Renal pelvis (tissue), 1 donor: ENCODE measurements at regions not wholly inside any gene's neighbourhood (a gene's known extent, or its start where the extent isn't known, plus 50 kb on each side); places are given as distances from the start of the nearest gene placed in this dataset.
"Not testable (repeated sequence)": the region's sequence is repeated elsewhere in the genome, so short reads cannot be mapped to it uniquely, and the experiment has no call there.

Experiments used
- DNase-seq: peaks from one replicate; pipeline ENCODE4 v3.0.0-alpha.2; 2013

DNA sequence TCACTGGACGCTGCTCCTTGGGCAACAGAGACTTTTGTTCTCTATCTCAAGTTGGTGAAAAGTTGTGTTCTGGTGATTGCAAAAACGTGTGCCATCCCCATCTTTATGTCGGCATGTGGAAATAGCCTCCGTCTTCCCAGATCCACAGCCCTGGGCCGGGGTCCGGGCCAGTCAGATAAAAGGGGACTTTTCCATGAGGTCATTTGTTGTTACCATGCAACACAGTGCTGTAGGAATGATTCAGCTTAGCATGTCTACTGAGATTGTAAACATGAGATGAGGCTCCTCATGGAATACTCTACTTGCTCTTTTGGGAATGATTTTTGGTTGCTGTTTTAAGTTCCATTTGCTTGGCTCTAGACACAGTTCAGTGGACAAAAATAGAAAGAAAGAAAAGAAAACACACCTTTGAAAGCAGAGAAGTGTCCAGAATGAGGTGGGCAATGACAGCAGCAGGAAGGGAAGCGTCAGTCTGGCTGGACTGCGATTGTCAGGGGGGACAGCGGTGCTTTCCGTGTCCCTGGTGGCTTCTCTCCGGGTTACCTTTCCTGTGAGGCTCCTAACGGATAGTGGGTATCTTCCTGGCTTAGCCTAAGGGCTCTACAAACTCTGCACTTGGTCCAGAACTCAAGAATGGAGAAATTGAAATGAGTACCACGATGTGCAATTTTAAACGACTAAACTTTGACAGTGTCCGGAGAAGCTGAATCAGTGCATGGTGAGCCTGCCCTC lies 91.6 kb downstream of the TEX29 start:
- DNase-seq, result no peak

DNA sequence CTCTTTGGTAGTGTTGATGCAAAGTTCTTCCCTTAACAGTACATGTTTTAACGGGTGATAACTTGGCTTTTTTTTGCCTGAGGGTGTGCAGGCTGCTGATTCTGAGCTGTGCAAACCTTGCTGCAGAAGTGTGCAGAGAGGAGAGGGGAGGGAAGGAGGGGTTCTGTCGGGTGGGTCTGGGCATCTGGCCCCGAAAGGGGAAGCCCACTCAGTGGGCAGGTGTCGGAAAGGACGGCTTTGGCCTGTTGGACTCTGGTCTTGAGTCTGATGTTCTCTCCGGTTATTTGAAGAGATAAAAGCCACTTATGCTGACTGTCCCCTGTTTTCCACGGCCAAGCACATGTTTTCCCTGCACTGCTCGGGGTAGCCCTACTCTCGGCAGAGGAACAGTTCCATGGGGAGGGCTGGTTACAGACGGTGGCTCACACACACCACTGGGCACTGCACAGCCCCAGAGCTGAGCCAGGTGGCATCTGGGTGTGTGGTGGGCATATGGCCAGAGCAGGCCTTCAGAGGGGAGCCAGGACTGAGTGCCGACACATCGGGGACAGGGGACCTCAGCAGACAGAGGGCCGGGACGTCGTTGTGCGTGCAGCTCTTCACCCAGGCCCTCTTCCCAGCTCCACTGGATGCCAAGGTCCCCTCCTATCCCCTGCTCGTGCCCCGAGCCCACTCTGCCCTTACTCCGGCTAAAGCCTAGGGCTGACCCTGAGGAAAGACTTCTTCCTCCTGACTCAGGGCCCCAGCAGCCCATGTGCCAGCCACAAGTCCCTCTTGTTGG lies 93.2 kb downstream of the TEX29 start:
- no peak for DNase-seq

DNA sequence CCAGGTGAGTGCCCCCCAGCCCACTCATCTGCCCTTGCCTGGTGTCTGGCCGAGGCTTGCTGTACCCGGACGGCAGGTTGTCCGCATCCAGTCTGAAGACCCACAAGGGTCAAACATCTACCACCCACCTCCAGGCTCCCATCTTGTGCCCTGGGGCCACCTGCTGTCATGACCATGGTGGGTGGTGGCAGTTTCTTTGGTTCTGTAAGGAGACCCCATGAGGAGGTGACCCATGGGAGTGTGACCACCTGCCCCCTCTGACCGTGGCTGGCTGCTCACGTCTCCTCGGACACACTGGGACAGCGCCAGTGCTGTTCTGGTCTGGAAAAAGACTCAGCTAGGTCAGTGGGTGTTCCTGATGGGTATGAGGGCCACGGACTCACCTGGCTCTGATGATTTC lies 93.9 kb downstream of the TEX29 start:
- DNase-seq, result no peak

DNA sequence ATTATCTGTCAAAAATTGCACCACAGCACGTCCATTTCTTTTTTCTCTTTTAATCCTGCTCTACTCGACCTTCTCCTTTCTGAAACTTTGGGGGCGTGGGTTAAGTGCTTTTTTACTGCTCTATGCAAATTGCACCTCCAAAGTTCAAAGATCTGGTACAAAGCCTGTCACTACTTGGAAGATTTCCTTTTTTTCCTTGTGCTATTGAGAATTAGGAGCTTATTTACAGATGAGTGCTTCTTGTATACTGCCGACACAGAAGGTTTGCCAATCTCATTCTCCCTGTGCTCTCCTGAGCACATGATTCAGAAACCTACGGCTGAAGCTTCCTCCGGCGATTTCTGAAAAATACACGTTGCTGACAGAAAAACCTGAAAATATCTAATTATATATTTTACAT lies 94.8 kb downstream of the TEX29 start:
- DNase-seq, result no peak

DNA sequence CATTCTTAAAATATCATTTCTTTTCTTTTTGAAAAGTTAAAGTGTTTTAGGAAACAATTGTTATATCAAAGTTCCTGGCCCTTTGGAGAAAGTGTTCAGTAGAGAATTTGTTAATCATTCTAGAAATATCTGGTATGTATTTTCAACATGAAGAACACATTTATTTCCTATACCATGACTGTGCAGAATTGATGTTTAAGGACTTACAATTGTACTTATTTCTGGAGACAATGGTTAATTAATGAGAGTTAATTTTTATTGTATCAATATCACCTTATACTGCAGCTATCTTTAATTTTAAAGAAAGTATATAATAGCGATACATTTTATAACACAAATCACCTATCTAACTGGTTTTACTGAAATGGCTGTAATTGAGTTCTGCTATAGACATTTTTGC lies 95.3 kb downstream of the TEX29 start:
- no peak for DNase-seq

DNA sequence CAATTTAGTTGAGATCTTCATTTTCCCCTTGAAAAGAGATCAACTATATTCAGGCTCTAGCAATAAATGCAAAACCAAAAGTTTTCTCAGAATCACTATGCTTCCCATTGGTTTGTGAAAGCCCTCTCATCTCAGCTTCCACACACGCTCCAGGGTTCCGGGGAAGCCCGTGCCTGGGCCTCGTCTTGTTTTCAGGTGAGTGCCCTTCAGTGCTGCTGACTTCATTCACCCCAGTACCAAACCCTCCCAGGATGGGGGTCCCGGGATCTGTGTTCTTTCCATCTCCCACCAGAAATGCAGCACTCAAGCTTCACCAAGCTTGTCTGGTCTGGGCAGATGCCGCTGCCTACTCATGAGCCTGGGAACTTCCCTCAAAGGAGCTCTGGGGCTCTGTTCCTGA lies 97.7 kb downstream of the TEX29 start:
- no peak for DNase-seq

DNA sequence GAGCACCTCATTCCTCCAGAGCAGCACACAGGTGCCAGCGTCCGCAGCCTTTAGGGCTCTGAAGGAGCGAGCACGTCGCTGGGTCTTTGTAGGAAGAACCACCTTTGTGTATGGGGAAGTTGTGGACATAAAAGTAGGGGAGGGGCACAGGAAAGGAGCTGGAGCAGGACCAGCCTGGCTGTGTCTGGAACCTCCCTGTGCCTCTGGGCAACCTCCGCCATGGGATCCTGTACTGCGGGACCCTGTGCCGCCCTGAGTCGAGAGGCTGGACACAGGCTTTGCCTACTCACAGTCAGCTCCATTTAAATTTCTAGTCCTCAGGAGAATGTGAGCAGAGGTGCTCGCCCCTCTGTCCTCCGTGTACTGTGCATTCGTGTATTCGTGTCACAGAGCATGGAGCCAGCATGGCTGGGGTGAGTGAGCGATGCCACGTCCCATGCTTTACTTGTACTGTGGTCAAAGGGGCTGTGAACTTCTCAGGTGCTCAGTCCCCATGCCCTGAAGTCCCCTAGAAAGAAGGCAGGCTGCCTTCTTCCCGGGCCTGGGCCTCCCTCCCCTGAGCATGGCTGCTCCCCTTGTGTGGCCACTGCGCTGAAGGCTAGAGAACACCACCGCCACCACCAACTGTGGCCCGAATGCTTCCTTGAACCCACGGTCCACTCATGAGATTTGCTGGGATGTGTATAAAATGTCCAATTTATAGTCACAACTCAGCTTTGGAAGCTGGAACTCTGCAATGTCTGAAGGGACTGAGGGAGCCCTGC lies 99.9 kb downstream of the TEX29 start:
- DNase-seq, result no peak

DNA sequence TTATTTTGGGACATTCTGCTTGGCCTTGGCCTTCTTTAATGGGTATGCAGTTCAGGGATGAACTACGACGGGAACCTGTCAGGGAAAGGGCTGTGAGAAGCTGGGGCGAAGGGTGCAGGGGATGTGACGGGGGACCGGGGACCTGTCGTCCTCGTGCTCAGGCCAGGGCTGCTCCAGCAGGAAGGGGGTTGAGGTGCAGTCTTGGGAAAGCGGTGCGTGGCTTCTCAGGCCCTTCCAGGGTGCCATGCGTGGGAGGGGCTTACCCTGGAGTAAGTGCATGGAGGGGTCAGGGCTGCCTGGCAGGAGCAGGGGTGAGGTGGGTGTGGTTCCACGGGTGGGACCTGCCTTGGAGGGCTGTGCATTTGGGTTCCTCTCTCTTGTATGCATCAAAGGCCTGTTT lies 100.8 kb downstream of the TEX29 start:
- no peak for DNase-seq

DNA sequence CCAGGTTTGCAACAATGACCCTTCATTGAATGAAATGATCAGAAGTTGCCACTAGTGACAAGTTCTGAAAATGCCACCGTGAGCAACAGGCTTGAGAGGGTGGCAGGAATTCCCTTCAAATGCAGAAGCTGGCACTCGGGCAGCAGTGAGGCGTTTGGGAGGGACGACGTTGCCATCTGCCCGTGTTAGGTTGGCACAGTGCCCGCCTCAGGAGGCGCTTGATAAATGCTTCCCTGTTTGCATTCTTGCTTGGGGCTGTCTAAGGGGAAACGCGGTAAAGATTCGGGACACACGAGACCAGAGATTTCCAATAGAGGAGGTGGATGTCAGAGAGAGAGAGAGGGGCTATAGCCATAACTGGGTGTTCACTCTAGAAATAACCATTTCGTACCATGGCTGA lies 101.9 kb downstream of the TEX29 start:
- no peak for DNase-seq

DNA sequence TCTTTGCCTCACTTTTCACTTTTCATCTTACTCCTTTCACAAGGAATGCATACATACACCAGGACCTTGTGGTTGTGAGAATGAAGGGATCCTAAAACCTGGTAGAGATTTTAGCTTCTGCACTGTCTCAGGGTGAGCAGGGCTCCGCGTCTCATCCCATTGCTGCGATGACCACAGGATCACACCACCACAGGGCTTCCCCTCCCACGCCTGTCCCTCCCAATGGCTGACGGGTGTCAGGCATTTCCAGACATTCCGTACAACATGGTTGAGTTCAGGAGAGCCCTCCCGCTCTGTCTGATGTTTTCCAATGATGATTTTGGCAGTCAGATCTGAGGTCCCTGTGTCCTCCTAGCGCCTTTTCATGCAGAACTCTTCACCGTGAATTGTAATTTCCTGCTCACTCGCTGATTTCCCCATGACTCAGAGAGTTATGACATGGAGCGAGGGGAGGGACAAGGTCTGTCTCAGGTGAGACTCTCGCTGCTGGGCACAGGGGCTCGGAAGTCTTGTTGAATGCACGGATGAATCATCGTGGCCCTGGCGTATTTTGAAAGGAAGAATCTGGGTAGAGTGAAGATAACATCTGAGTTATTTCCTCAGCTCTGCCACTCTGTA lies 102.8 kb downstream of the TEX29 start:
- DNase-seq, result no peak

DNA sequence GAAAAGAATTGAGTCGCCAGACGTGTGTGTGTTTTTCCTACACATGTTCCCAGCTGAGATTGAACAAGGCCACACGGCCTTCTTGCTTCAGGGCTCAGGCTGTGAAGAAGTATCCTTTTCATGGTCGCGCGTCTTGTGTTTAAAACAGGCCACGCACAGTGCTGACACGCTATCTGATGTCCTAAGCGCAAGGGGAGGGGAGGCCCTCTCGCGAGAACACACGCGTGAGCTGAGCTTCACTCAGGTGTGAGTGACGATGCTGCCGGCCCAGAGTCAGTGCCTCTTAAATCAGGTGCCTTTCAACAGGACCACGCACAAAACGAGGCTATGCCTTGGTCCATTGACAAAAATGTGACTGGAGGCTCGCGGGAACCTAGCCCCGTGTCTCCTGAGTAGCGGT lies 103.7 kb downstream of the TEX29 start:
- no peak for DNase-seq

DNA sequence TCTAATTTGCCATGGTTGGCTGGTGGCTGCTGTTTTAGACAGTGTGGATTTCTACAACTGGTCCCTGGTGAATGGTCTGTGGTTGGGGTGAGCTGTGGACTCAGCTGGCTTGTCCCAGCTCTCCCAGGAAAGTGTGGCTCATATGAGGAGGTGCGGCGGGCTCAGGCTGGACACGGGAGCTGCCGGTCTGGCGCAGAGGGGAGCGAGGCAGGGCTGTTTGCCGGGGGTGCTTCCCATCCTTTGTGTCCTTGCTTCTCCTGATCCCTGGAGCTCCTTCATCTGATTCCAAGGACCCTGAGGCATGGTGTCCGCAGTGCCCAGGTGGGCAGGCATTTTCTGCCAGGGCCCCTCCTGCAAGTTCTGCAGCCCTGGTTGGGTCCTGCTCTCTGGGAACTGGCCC lies 104.9 kb downstream of the TEX29 start:
- DNase-seq, result no peak

DNA sequence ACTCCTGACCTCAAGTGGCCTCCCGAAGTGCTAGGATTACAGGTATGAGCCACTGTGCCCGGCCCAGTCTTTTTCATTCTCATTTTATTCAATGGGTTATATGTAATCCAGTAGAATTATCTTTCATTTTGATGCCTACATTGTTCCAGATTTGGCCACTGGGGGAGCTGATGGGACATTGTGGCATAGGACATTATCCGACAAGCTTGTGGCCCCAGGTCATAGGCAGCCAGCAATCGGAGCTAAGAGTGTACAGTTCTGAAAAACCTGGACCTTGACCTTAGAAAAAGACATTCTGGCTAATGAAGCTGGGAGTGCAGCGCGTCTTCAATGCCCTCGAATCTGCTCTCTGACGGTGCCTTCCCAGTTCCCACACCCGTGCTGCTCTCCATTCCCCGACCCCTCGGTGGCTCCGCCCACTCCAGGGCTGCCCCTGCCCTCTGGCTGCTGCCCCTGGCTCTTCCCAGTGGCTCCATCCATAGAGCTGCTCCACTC lies 108.7 kb downstream of the TEX29 start:
- peak; percentile 42 for DNase-seq

DNA sequence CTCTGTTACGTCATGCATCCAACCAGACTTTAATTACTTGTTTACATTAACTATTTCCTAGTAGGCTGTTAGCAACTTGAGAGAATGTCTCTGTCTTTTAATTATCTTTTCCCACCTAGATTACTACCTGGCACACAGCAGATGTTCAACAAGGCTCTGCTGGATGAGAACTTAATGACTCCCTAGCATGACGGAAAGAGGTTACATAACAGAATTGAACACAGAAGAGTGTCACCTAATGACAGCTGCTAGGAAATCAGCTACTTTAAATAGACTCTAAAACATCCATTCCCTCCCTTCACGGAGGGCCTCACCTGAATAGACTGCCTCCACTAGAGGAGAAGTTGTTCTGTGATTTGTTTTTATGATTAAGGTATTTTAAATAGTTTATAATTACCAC lies 110.8 kb downstream of the TEX29 start:
- no peak for DNase-seq

DNA sequence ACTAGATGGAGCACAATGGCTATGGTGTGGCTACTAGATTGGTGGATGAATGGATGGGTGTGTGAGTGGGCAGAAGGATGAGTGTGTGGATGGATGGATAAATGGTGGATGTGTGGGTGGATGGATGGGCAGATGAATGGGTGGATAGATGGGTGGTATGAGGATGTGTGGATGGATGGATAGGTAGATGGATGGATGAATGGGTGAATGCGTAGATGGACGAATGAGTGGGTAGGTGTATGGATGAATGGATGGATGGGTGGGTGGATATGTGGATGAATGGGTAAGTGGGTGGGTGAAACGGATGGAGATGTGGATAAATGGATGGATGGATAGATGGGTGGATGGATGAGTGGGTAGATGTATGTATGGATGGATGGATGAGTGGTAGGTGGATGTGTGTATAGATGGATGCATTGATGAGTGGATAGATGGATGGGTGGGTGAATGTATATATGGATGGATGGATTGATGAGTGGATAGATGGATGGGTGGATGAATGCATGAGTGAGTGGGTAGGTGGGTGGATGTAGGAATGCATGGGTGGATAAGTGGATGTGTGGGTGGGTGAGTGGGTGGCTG lies 114.2 kb downstream of the TEX29 start:
- no peak for DNase-seq

DNA sequence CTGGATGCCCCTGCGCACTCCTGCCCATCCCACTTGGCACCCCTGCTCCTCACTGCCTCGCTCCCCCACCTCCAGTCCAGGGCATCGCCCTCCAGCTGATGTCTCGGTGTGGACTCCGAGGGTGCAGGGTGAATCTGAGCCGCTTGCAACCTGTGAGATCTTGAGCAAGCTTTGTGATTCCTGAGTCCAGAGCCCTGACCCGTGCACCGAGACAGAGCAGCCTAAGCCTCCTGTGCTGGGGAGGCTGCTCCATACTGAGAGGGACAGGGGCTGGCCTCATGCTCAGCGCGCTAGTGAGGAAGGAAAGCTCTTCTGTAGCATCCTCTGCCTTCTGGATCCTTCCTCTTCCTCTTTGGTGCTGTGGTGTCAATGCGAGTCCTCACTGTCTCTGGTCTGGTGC lies 116.0 kb downstream of the TEX29 start:
- DNase-seq, result no peak

DNA sequence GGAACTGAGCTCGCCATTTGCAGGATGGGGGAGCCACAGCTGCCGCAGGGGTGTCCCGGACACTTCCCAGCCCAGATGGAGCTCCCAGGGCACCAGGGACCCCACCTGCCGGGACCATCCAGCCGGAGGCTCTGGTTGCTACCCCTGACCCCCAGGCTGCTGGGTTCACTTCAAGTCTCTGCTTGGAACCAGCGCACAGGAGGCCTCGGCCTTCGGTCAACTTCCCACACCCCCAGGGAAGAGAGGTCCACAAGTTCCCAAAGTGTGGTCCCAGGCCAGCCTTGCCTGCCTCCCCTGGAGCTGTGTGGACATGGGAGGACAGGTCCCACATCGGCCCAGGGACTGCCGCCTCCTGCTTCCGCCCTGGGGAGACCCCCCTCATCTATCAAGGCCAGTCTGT lies 117.0 kb downstream of the TEX29 start:
- no peak for DNase-seq

DNA sequence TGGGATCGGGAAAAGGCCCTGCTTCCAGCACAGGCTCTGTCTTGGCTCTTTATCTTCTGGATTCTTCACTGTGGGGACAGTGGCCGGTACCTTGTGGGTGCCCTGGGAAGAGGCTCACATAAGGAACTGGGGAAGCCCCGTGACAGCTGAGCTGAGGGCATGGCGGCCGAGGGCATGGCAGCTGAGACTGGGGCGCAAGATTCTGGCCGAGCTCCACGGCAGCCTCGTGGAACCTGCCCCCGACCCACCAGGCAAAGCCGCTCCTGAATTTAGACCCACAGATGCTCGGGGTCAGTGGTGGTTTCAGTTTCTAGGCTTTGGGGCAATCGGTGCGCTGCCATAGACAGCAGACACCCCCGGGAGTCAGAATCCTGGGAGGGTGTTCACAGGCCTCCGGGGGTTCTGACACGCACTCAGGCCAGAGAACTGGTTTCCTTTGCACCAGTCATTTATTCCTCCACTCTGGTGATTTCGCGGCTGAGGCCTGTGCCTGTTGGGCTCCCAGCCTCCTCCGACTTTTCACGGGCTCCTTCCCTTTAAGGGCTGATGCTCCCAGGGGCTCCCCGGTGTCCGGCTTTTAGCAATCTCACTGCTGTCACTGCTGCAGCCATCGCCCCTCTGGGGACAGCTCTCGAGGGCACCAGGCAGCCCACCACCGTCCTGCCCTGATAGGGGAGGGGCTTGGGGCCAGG lies 117.6 kb downstream of the TEX29 start:
- DNase-seq, result no peak

DNA sequence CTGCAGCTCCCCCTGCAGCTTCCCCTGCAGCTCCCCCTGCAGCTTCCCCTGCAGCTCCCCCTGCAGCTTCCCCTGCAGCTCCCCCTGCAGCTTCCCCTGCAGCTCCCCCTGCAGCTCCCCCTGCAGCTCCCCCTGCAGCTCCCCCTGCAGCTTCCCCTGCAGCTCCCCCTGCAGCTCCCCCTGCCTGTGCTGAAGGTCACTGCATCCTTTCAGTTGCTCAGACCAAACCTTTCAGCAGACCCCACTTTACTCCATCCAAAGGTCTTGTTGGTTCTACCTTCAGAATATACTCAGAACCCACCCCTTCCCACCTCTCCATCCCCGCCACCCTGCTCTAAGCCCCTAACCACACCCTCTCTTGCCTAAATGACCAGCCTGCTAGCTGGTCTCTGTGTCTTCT lies 120.0 kb downstream of the TEX29 start:
- DNase-seq, result not testable (repeated sequence)

DNA sequence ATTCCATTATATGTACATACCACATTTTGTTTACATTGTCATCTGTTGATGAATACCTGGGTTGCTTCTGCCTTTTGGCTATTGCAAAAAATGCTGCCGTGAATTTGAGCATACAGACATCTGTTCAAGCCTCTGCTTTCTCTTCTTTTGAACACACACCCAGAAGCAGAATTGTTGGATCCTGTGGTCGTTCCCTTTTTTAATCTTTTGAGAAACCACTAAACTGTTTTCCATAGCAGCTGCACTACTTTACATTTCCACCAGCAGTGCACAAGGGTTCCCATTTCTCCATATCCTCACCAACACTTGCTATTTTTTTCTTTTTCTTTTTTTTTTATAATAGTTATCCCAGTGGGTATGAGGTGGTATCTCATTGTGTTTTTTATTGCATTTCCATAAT lies 123.5 kb downstream of the TEX29 start:
- DNase-seq, result no peak

DNA sequence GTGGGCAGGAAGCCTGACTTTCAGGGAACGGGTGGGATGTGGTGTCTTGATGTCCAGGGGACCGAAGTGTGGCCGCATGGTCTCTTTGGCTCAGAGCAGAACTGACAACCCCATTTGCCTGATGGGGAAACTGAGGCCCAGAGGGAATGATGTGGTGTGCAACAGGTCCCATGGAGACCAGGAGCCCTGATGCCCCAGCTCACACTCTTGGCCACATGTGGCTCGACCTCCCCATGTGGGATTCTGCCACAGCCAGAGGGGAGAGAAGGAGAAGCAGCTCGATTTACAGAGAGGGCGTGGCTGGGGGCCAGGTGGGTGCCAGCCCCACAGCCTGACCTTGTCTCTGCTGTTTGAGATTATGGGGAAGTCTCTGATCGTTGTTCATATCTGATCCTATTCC lies 128.1 kb downstream of the TEX29 start:
- DNase-seq, result no peak
